ENCODE measurements at regions not wholly inside any gene's neighbourhood (a gene's known extent, or its start where the extent isn't known, plus 50 kb on each side); places are given as distances from the start of the nearest gene placed in this dataset.

GRCh38 chr10:80708185-80708584, 170.5 kb downstream of the SH2D4B start:
- CTCF ChIA-PET (ENCODE audit: partially characterized antibody): interaction anchor here (1.7 to 3.0 kb wide), 3 partner anchors 9 to 311 kb away, joined by 7 to 12 read pairs (median 7); no protein-coding TSS in a partner anchor
- WGBS, 2 experiments (ENCODE audit: extremely low coverage in 1 of 2, insufficient coverage in 1 of 2, insufficient read length in 1 of 2, insufficient replicate concordance in 2 of 2, low coverage in 1 of 2, low lambda C conversion rate in 2 of 2, missing lambda C conversion rate in 1 of 2): 94 to 100% methylated on average over 1 to 2 of the region's 2 CpGs
- no peak for TF ChIP-seq GABPA (IDR thresholded peaks at IDR 0.05; ENCODE audit: borderline replicate concordance, insufficient read depth, low read length)
- TF ChIP-seq CBX8 (IDR thresholded peaks at IDR 0.05; ENCODE audit: borderline replicate concordance, low read depth, low read length): no peak
- TF ChIP-seq NANOG (IDR thresholded peaks at IDR 0.05; ENCODE audit: insufficient read depth, low read depth, low read length, poor library complexity, severe bottlenecking): no peak
- no peak for TF ChIP-seq BRCA1 (IDR thresholded peaks at IDR 0.05; ENCODE audit: low read depth, low read length)
- TF ChIP-seq KDM5A (IDR thresholded peaks at IDR 0.05; ENCODE audit: low read length): no peak
- TF ChIP-seq YY1 (IDR thresholded peaks at IDR 0.05; ENCODE audit: low read depth, low read length): no peak
- no peak for TF ChIP-seq ATF3 (IDR thresholded peaks at IDR 0.05; ENCODE audit: insufficient read depth, low read depth, low read length)
- no peak for TF ChIP-seq SP1 (IDR thresholded peaks at IDR 0.05; ENCODE audit: low read depth, low read length)
- no peak for TF ChIP-seq MAFK (IDR thresholded peaks at IDR 0.05; ENCODE audit: low read depth, low read length)
- TF ChIP-seq CBX5 (IDR thresholded peaks at IDR 0.05; ENCODE audit: low read depth, low read length): no peak
- no peak for TF ChIP-seq FOSL1 (IDR thresholded peaks at IDR 0.05; ENCODE audit: insufficient read depth, low read depth, low read length)
- TF ChIP-seq CTBP2 (IDR thresholded peaks at IDR 0.05; ENCODE audit: borderline replicate concordance, insufficient read depth, insufficient read length, low read length): no peak
- no peak for TF ChIP-seq EGR1 (IDR thresholded peaks at IDR 0.05; ENCODE audit: borderline replicate concordance, low read depth, low read length)
- no peak for TF ChIP-seq EP300 (IDR thresholded peaks at IDR 0.05; ENCODE audit: borderline replicate concordance in 1 of 2, low read depth in 2 of 2, low read length in 2 of 2)

More at GRCh38 chr10:80708185-80708584, 170.5 kb downstream of the SH2D4B start:
- Histone ChIP-seq H3K4me1 (replicated peaks in 1 of 4; ENCODE audit: control insufficient read depth in 3 of 4, insufficient read depth in 4 of 4, low read length in 3 of 4) (no peaks in the 10 kb centered on the region), H3K9me3 (ENCODE audit: insufficient read depth in 2 of 2, low read depth in 1 of 2, low read length in 1 of 2) (no peaks in the 10 kb centered on the region), H2BK20ac (ENCODE audit: low read length) (no peak overlapping the region), H3K79me2 (ENCODE audit: control insufficient read depth in 1 of 2, insufficient read depth in 2 of 2, low read length in 2 of 2) (no peaks in the 10 kb centered on the region), H2BK12ac (ENCODE audit: low read depth, low read length) (no peak overlapping the region), H3K27ac (ENCODE audit: low read depth, low read length) (no peak overlapping the region), H3K56ac (replicated peaks; ENCODE audit: insufficient read length, low read depth, low read length) (no peak overlapping the region), H3K23me2 (ENCODE audit: low read depth, low read length) (no peaks in the 10 kb centered on the region; the same call in 1 of the 2 replicates), H2AFZ (ENCODE audit: low read length) (no peak overlapping the region), H3K4me2 (ENCODE audit: insufficient read depth in 1 of 2, low read depth in 2 of 2, low read length in 2 of 2) (no peak overlapping the region), H2BK15ac (ENCODE audit: low read length) (no peak overlapping the region), H3K4me3 (ENCODE audit: extremely low read depth in 1 of 4, insufficient read depth in 2 of 4, low read depth in 3 of 4, low read length in 4 of 4) (no peak overlapping the region), H3K79me1 (ENCODE audit: low read depth, low read length) (no peaks in the 10 kb centered on the region), H4K20me1 (replicated peaks in 1 of 2; ENCODE audit: control insufficient read depth in 1 of 2, insufficient read depth in 2 of 2, low read length in 2 of 2) (no peaks in the 10 kb centered on the region), H3K27me3 (replicated peaks in 1 of 4; ENCODE audit: control insufficient read depth in 3 of 4, extremely low read depth in 1 of 4, insufficient read depth in 3 of 4, low read length in 3 of 4) (no peaks in the 10 kb centered on the region), H4K5ac (ENCODE audit: insufficient read length, low read depth, low read length) (no peak overlapping the region), H3K18ac (ENCODE audit: extremely low read depth, low read length) (no peak overlapping the region), H3K14ac (ENCODE audit: insufficient read length) (no peak overlapping the region), H4K8ac (ENCODE audit: extremely low read depth, insufficient read depth, low read length) (no peak overlapping the region), H3K9ac (replicated peaks in 1 of 4; ENCODE audit: extremely low read depth in 1 of 4, low read depth in 3 of 4, low read length in 3 of 4) (no peak overlapping the region), H2BK120ac (replicated peaks; ENCODE audit: low read depth, low read length) (no peak overlapping the region), H2AK5ac (ENCODE audit: low read depth, low read length) (no peak overlapping the region), H3K36me3 (ENCODE audit: control insufficient read depth in 2 of 4, insufficient read depth in 4 of 4, low read length in 3 of 4) (no peaks in the 10 kb centered on the region), H2BK5ac (ENCODE audit: low read depth, low read length) (no peak overlapping the region), H4K91ac (replicated peaks; ENCODE audit: insufficient read length, low read length) (no peak overlapping the region), H3K4ac (replicated peaks; ENCODE audit: insufficient read length, low read depth, low read length) (no peak overlapping the region), H3K23ac (ENCODE audit: insufficient read length) (no peak overlapping the region)
- DNase-seq (ENCODE audit: low read depth in 1 of 2, low spot score in 2 of 2) (no peak), FAIRE-seq (no peak)
- POLR2A ChIA-PET (ENCODE audit: partially characterized antibody): no interaction called here
